Activated gamma-delta T cell treated with Interleukin-2 at 50 U/mL for 16 hours (primary cell): ENCODE measurements at regions not wholly inside any gene's neighbourhood (a gene's known extent, or its start where the extent isn't known, plus 50 kb on each side); places are given as distances from the start of the nearest gene placed in this dataset.

Source experiments
- DNase-seq: peaks from one replicate; pipeline ENCODE4 v3.0.0-alpha.2; 2020

- DNase-seq = no peak
Observed at GRCh38 chr2:120461092-120461491, 115.2 kb downstream of the INHBB start.

- DNase-seq = no peak
Observed at GRCh38 chr2:120461546-120462537, 115.9 kb downstream of the INHBB start.

- DNase-seq = no peak
Observed at GRCh38 chr2:120463527-120463926, 117.6 kb downstream of the INHBB start.

- no peak for DNase-seq
Observed at GRCh38 chr2:120463996-120464395, 118.1 kb downstream of the INHBB start.

GRCh38 chr2:120464448-120464931 lies 118.6 kb downstream of the INHBB start:
- DNase-seq = no peak

GRCh38 chr2:120465012-120465700 lies 119.2 kb downstream of the INHBB start:
- no peak for DNase-seq

GRCh38 chr2:120465701-120465988 lies 119.7 kb downstream of the INHBB start:
- no peak for DNase-seq

- no peak for DNase-seq
Observed at GRCh38 chr2:120465989-120466703, 120.2 kb downstream of the INHBB start.

- DNase-seq = no peak
Observed at GRCh38 chr2:120466704-120467054, 120.7 kb downstream of the INHBB start.

- DNase-seq = no peak
Observed at GRCh38 chr2:120468136-120468535, 122.2 kb downstream of the INHBB start.

GRCh38 chr2:120469426-120469825 lies 123.5 kb downstream of the INHBB start:
- DNase-seq = no peak

GRCh38 chr2:120470041-120470965 lies 124.4 kb downstream of the INHBB start:
- DNase-seq = no peak

GRCh38 chr2:120471166-120471565 lies 125.2 kb downstream of the INHBB start:
- no peak for DNase-seq

GRCh38 chr2:120472031-120472430 lies 126.1 kb downstream of the INHBB start:
- no peak for DNase-seq

GRCh38 chr2:120472891-120473309 lies 127.0 kb downstream of the INHBB start:
- no peak for DNase-seq

GRCh38 chr2:120473522-120474271 lies 127.8 kb downstream of the INHBB start:
- DNase-seq = no peak

GRCh38 chr2:120474486-120474885 lies 128.6 kb downstream of the INHBB start:
- no peak for DNase-seq

- no peak for DNase-seq
Observed at GRCh38 chr2:120476141-120476540, 130.2 kb downstream of the INHBB start.

- no peak for DNase-seq
Observed at GRCh38 chr2:120477198-120477597, 131.3 kb downstream of the INHBB start.

- no peak for DNase-seq
Observed at GRCh38 chr2:120477831-120478481, 132.0 kb downstream of the INHBB start.

GRCh38 chr2:120480346-120480902 lies 134.5 kb downstream of the INHBB start:
- no peak for DNase-seq
